ENCODE measurements at regions not wholly inside any gene's neighbourhood (a gene's known extent, or its start where the extent isn't known, plus 50 kb on each side); places are given as distances from the start of the nearest gene placed in this dataset.

- Histone ChIP-seq H3K4me1 (ENCODE audit: control insufficient read depth in 1 of 2, insufficient read depth in 2 of 2, low read depth in 1 of 2, low read length in 1 of 2) (no peaks in the 10 kb centered on the region), H3K27ac (ENCODE audit: low read depth in 2 of 2, low read length in 1 of 2) (no peak overlapping the region), H3K36me3 (replicated peaks in 1 of 2; ENCODE audit: control insufficient read depth in 1 of 2, insufficient read depth in 2 of 2, low read length in 1 of 2) (no peaks in the 10 kb centered on the region), H3K9ac (no peak overlapping the region), H3K9me2 (no peaks in the 10 kb centered on the region), H4K20me1 (ENCODE audit: insufficient read depth) (no peaks in the 10 kb centered on the region), H2AFZ (ENCODE audit: low read depth) (no peak overlapping the region), H3K79me2 (ENCODE audit: insufficient read depth) (no peaks in the 10 kb centered on the region), H3K27me3 (ENCODE audit: insufficient read depth) (no peaks in the 10 kb centered on the region), H3F3A (replicated peaks; ENCODE audit: insufficient read depth) (no peaks in the 10 kb centered on the region), H3K9me3 (no peaks in the 10 kb centered on the region), H3K4me2 (no peak overlapping the region), H3K4me3 (ENCODE audit: low read depth in 2 of 2, low read length in 1 of 2) (no peak overlapping the region)
- CTCF ChIA-PET = interaction anchor here (1.1 kb wide), 1 partner anchor 45 kb away, joined by 3 read pairs; no protein-coding TSS in a partner anchor
- TF ChIP-seq SMC3 (IDR thresholded peaks at IDR 0.05; ENCODE audit: low read depth, low read length) = no peak
- no peak for TF ChIP-seq USF2 (IDR thresholded peaks at IDR 0.05; ENCODE audit: borderline replicate concordance, low read depth, low read length)
- TF ChIP-seq FOXJ3 (CRISPR knock-in tag; IDR thresholded peaks at IDR 0.05) = no peak
- no peak for TF ChIP-seq GABPA (IDR thresholded peaks at IDR 0.05; ENCODE audit: low read depth)
- TF ChIP-seq NRF1 (IDR thresholded peaks at IDR 0.05; ENCODE audit: low read depth, low read length) = no peak
- TF ChIP-seq SIN3A (IDR thresholded peaks at IDR 0.05; ENCODE audit: borderline replicate concordance, low read depth, low read length) = no peak
- no peak for TF ChIP-seq USF1 (IDR thresholded peaks at IDR 0.05; ENCODE audit: borderline replicate concordance, low read depth)
- TF ChIP-seq JUND (IDR thresholded peaks at IDR 0.05) = no peak
- TF ChIP-seq RAD21 (IDR thresholded peaks at IDR 0.05; ENCODE audit: low read length) = no peak
- no peak for TF ChIP-seq NFIC (IDR thresholded peaks at IDR 0.05; ENCODE audit: borderline replicate concordance)
- no peak for TF ChIP-seq FOSL2 (IDR thresholded peaks at IDR 0.05; ENCODE audit: borderline replicate concordance, low read depth)
- no peak for TF ChIP-seq TCF12 (IDR thresholded peaks at IDR 0.05)
- TF ChIP-seq GATA2 (CRISPR knock-in tag; IDR thresholded peaks at IDR 0.05) = no peak
- 12% methylated on average over 3 of the region's 3 CpGs for WGBS (ENCODE audit: low lambda C conversion rate)
- no peak for DNase-seq
- POLR2A ChIA-PET = no interaction called here
These were observed 146.4 kb upstream of the MAP2 start for GRCh38 chr2:209277444-209277843.

- Histone ChIP-seq H3K9me2 (no peaks in the 10 kb centered on the region), H3K4me2 (no peak overlapping the region), H3K4me3 (ENCODE audit: low read depth in 2 of 2, low read length in 1 of 2) (no peak overlapping the region), H3K79me2 (ENCODE audit: insufficient read depth) (no peaks in the 10 kb centered on the region), H3F3A (replicated peaks; ENCODE audit: insufficient read depth) (no peaks in the 10 kb centered on the region), H3K27me3 (ENCODE audit: insufficient read depth) (no peaks in the 10 kb centered on the region), H3K9me3 (no peaks in the 10 kb centered on the region), H3K27ac (ENCODE audit: low read depth in 2 of 2, low read length in 1 of 2) (no peak overlapping the region), H3K4me1 (ENCODE audit: control insufficient read depth in 1 of 2, insufficient read depth in 2 of 2, low read depth in 1 of 2, low read length in 1 of 2) (no peaks in the 10 kb centered on the region), H3K36me3 (replicated peaks in 1 of 2; ENCODE audit: control insufficient read depth in 1 of 2, insufficient read depth in 2 of 2, low read length in 1 of 2) (no peaks in the 10 kb centered on the region), H2AFZ (ENCODE audit: low read depth) (no peak overlapping the region), H3K9ac (no peak overlapping the region), H4K20me1 (ENCODE audit: insufficient read depth) (no peaks in the 10 kb centered on the region)
- ChIA-PET CTCF (interaction anchor here (1.1 kb wide), 1 partner anchor 36 kb away, joined by 3 read pairs; no protein-coding TSS in a partner anchor), POLR2A (no interaction called here)
- TF ChIP-seq NRF1 (IDR thresholded peaks at IDR 0.05; ENCODE audit: low read depth, low read length) (no peak), NFIC (IDR thresholded peaks at IDR 0.05; ENCODE audit: borderline replicate concordance) (no peak), FOSL2 (IDR thresholded peaks at IDR 0.05; ENCODE audit: borderline replicate concordance, low read depth) (no peak), EP300 (IDR thresholded peaks at IDR 0.05; ENCODE audit: borderline replicate concordance in 1 of 2, low read depth in 1 of 2, low read length in 1 of 2) (no peak), RXRA (IDR thresholded peaks at IDR 0.05; ENCODE audit: borderline replicate concordance, low read depth) (no peak), RCOR1 (IDR thresholded peaks at IDR 0.05; ENCODE audit: low read length) (no peak), CTCF (IDR thresholded peaks at IDR 0.05) (no peak), RAD21 (IDR thresholded peaks at IDR 0.05; ENCODE audit: low read length) (no peak), YY1 (IDR thresholded peaks at IDR 0.05; ENCODE audit: low read depth) (no peak), CHD2 (IDR thresholded peaks at IDR 0.05; ENCODE audit: low read length, partially characterized antibody) (no peak), USF2 (IDR thresholded peaks at IDR 0.05; ENCODE audit: borderline replicate concordance, low read depth, low read length) (no peak), ELF1 (IDR thresholded peaks at IDR 0.05) (no peak), GABPA (IDR thresholded peaks at IDR 0.05; ENCODE audit: low read depth) (no peak), JUND (IDR thresholded peaks at IDR 0.05) (no peak), SIN3A (IDR thresholded peaks at IDR 0.05; ENCODE audit: borderline replicate concordance, low read depth, low read length) (no peak), ZBTB33 (IDR thresholded peaks at IDR 0.05; ENCODE audit: borderline replicate concordance, low read depth) (no peak)
- DNase-seq = no peak
- WGBS (ENCODE audit: low lambda C conversion rate) = 26% methylated on average over 2 of the region's 2 CpGs
These were observed 125.2 kb upstream of the MAP2 start for GRCh38 chr2:209298601-209299000.

All from SK-N-SH (cell line).